NCI-H446 (cell line): ENCODE measurements at regions not wholly inside any gene's neighbourhood (a gene's known extent, or its start where the extent isn't known, plus 50 kb on each side); places are given as distances from the start of the nearest gene placed in this dataset.
A peak's percentile ranks its signal among the peaks of the same experiment; 100 is the strongest.

Experiments used
- DNase-seq, 2 experiments: peaks; one replicate each; lab custom pipeline; 2025; lab: John Stamatoyannopoulos, UW

DNA sequence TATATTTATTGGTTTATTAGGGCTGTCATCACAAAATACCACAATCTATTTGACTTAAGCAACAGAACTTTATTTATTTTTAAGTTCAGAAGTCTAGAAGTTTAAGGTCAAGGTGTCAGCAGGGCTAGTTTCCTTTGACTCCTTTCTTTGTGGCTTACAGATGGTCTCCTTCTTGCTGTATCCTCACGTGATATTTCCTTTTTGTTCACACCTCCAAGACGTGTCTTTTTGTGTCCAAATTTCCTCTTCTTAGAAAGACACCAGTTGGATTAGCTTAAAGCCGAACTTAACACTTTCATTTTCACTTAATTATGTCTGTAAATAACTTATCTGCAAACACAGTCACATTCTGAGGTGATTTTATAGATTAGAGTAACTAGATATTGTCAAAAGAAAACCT is 631.4 kb upstream of the POT1 start:
- no peak for DNase-seq

DNA sequence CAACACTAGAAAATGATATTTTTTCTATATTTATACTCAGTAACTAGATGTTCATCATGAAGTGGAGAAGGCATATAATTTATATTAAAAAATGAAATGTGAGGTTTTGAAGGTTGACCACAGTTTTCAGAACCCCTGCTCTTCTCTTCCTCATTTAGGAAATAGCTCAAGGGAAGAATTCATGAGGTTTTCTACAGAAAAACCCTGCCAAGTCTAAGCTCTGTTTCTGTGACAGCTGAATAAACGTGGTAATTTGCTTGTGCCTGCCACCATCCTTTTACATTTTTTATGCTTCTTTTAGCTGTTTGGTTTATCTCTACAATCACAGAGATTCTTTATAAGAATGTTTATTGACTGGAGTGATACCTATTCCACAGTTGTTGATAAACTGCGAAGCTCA is 630.3 kb upstream of the POT1 start:
- no peak for DNase-seq

DNA sequence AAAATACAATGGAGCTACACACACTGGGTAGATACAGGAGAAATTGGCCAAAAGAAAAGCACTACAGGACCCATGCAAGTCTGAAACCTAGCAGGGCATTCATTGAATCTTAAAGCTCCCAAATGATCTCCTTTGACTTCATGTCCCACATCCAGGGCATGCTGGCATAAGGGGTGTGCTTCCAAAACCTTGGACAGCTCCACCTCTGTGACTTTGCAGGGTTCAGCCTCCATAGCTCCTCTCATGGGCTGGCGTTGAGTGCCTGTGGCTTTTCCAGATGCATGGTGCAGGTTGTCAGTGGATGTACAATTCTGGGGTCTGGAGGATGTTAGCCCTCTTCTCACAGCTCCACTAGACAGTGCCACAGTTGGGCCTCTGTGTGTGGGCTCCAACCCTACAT is 626.3 kb upstream of the POT1 start:
- no peak for DNase-seq

DNA sequence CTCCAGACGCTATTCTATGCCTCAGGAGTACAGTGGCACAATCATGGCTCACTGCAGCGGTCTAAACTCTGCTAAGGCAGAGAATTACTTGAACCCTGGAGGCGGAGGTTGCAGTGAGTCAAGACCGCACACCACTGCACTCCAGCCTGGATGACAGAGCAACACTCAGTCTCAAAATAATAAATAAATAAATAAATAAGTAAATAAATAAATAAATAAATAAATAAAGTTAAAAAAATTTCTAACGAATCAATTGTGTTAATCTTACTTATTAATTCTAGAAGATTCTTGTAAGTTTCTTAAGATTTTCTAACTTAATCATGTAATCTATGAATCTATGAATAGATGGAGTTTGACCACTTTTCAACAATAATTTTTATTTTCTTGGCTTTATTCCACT is 621.4 kb upstream of the POT1 start:
- DNase-seq, result no peak

DNA sequence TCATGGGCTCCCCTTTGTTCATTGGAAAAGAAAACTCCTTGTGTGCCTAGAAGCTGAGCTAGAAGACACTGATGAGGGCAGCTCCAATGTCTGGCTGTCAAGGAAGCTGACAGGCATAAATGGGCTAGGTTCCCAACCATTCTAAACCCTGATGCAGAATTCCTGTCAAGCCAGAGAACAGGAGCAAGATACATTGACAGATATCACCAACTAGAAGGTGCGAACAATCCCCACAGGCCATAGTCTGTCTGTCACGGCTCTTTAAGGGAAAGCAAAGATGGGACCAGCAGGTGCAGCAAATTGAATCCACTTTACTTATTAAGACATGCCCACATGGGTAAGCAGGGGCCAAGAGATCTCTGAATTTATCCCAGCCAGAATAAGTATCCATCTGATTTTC is 617.9 kb upstream of the POT1 start:
- no peak for DNase-seq

DNA sequence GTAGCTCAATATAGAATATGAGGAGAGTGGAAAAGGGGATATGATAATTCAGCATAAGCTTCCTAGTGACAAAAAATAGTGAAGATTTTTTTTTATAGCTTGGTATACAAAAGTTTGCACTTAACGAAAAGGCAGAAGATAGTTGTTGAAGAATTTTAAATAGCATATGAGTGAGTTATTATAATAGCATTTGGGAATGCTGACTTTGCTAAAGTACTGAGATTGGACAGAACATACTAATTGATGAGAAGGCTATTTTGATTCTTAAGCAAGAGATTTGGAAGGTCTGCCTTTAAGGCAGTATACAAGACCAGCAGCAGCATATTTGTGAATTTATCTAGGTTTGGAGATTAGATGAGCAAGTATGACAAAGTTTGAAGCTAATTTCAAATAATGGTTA is 600.9 kb upstream of the POT1 start:
- no peak for DNase-seq

DNA sequence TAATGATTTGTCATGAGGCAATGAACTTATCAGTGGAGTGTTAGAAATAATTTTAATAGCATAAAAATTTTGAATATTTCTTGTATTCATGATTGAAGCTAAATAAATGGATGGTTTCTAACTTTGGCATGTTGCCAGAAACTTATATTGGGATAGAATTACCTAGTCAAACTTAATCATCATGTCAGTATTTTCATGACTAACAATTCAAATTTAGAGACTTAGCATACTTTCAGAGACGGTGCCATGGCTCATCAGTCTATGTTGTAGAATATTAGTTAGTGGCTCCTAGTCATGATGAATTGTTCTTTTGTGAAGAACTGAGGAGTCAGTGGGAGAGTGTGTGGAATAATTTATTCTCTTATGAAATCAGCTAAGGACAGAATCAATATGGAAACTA is 599.6 kb upstream of the POT1 start:
- no peak for DNase-seq

DNA sequence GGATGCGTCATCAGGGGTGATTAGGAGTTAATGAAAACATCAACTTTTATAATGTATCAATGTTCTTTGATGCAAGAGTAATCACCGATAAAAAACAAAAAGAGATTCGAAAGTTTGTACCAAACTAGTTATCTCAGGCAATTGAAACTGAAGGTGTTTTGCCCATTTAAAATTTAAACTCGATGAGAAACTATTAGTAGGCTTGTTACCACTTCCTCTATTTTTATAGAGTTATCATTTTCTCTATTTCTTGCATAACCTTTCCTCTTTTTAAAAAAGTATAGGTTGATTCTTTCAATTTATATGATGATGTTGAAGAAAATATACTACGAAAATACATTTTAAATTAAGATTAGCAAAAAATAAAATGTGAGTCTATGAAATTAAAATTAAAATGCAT is 597.3 kb upstream of the POT1 start:
- DNase-seq, result no peak

DNA sequence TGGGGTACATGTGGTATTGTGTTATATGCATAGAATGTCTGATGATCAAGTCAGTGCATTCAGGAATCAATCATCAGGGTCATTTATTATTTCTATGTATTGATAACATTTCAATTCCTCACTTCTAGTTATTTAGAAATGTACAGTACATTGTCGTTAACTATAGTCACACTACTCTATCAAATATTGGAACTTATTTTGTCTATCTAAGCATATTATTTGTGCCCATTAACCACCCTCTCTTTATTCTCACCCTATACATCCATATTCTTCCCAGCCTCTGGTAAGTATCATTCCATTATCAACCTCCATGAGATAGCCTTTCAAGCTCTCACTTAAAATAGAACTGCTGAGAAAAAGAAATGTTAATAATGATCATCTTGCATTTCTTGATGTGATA is 596.5 kb upstream of the POT1 start:
- no peak for DNase-seq

DNA sequence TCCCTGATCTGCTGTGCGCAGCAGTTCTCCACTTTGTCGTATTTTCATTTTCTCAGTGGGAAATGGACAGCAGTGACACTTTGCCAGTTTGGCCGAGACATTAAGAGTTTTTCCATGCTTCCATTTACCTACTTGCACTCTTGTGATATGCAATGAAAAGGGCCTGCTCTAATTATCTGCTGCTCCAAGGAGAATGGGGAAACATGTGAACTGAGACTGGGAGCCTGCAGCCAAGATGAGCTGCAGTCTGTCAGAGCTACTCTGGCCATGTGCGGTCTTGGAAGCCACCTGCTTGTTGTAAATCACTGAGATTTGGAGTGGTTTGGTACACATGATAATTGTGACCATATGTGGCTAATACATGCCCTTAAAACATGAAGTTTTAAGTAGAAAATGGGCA is 586.6 kb upstream of the POT1 start:
- peak; percentile 19 to 78 for DNase-seq

DNA sequence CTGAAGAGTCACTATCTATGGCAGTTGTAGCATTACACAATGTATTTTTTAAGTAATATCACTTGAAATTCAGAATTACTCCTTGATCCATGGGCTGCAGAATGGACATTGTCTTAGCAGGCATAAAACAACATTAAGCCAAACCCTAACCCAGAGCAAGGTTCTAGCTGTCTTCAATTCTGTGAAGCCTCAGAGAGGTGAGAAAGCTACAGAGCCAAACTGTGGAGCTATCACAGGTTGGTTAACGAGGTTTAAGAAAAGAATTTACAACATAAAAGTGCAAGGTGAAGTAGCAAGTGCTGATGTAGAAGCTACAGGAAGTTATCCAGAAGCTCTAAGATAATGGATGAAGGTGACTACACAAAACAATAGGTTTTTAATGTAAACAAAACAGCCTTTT is 582.7 kb upstream of the POT1 start:
- DNase-seq, result no peak

DNA sequence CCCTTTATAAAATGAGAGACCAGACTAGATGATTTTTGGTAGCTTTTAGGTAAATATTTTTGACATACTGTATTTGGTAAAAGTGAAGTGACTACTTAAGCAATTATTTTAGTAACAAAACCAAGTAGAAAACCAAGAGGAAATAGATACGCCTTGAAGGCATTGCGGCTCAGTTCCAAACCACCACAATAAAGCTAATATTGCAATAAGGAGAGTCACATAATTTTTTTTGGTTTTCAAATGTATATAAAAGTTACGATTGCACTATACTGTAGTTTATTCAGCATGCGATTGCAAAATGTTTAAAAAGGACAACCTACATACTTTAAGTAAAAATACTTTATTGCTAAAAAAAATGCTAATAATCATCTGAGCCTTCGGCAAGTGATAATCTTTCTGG is 581.7 kb upstream of the POT1 start:
- DNase-seq, result no peak

DNA sequence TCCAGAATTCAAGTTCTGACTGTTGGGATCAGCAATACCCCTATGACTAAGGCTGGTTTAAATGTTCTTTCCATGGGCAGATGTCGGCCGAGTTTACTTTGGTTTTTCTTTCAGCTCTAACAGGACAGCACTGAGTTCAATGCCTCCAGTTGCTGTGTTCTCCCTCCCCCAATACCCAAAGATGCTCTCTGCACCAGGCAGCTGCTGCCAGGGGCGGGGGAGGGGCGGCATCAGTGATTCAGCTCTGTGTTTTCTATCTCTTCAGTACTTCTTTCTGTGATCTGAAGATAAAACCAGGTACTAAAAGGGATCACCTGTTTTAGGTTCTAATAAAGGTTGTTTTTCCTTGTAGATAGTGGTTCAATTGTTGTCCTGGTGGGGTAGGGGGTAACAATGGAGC is 576.7 kb upstream of the POT1 start:
- no peak for DNase-seq

DNA sequence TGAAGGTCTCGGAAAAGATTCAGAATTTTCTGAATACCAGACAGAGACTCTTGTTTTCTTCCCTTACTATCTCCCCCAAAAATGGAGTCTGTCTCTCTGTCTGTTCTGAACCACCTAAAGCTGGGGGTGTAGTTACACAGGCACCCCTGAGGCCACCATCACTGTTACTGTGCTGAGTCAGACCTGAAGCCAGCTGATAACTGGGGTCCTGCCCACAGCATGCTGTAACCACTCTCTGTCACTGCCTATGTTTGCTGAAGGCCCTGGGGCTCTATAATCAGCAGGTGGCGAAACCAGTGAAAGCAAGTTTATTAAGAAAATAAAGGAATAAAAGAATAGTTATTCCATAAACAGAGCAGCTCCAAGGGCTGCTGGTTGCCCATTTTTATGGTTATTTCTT is 575.2 kb upstream of the POT1 start:
- DNase-seq, result no peak

DNA sequence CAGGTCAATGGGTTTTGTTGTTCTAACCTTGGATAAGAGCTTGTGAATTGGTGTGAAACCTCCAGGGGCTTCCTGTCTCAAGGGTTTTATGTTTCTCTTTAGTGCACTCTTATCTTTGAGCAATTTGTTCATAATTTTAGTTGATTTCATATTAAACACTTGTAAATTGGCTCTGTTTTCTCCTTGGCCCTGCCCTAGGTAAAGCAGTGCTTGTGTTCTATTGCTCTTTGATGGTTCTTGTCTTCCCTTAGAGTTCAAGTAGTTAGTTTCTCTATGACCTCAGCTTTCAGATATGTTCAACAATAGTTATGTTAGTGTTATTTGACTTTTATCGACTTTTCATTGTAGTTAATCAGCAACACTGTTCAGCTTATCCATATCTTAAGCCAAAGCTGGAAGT is 566.4 kb upstream of the POT1 start:
- no peak for DNase-seq

DNA sequence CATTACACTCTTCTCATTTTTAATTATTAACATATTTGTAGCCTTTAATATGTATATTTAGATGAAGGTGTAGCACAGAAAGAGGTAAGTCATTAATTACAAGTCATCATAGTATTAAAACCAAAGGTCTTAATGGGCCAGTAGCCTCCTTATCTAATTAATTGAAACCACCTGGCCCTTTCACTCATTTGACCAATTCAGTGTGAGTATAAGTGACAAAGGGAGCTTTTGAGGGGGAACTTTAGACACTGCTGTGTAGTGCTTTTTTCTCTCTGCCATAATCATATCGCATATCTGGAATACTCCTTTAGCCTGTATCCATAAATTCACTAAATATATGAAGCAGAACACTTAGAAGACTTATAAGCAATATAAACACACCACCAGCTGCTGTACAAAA is 562.9 kb upstream of the POT1 start:
- DNase-seq, result no peak

DNA sequence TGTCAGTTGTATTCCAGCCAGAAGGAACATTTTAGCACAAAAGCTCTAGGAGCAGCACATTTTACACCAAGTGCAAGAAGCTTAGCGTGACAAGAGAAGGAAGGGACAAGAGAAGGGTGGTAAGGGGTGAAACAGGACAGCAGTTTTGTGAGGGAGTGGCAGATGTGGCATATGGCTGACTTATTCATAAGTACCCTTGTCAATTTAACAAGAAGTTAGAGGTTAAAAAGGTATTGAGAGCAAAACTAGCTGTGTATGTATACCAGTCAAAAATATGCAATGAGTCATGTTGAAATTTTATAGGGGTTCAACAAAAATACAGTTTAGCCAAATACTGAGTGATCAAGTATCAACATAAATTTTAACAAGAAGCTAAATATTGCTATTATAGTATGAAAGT is 561.5 kb upstream of the POT1 start:
- no peak for DNase-seq

DNA sequence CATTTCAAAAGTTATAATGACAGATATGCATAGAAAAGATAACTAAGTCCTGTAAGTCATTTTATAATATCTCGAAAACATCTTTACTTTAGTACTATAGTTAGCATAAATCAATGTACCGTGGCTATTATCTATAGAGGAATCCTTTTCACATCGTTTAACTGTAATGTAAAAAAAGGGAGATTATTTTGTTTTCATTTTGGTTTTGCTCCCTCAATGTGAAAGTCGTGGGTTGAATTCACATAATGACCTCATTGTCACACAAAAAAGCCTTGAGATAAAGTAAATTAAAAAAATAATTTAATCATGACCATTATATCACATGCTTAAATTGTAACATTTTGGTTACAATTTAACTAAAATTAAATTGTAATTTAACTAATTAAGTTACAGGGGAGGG is 560.5 kb upstream of the POT1 start:
- no peak for DNase-seq

DNA sequence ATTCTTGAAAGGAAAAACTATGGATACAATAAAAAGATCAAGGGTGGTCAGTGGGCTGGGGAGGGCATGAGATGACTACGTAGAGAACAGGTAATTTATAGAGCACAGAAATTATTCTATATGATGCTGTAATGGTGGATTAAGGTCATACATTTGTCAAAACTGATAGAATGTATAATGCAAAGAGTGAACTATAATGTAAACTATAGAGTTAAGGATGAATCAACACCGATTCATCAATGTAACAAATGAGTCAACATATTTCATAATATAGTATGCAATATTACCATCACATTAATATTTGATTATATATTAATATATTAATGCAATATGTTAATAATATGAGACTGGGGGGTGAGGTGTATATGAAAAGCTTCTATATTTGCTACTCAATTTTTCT is 555.6 kb upstream of the POT1 start:
- DNase-seq, result no peak

DNA sequence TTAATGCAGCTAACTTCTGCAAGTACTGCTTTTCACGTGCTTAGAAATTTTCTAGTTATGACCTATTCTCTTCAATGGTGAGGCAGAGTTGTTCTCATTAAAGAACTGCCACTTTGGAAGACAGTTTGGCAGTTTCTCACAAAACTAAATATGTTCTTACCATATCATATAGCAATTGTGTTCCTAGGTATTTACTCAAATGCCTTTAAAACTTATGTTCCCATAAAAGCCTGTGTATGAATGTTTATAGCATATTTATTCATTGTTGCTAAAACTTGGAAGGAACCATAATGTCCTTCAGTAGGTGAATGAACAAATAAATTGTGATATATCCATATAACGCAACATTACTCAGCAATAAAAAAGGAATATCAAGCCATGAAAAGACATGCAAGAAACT is 555.1 kb upstream of the POT1 start:
- DNase-seq, result no peak

DNA sequence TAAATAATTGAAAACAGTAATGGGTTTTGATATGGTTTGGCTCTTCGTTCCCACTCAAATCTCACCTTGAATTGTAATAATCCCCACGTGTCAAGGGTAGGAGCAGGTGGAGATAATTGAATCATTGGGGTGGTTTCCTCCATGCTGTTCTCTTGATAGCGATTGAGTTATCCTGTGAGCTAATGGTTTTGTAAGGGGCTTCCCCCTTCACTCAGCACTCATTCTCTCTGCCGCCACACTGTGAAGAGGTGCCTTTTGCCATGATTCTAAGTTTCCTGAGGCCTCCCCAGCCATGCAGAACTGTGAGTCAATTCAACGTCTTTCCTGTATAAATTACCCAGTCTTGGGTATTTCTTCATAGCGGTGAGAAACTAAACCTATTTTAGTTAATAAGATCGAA is 551.7 kb upstream of the POT1 start:
- DNase-seq, result no peak

DNA sequence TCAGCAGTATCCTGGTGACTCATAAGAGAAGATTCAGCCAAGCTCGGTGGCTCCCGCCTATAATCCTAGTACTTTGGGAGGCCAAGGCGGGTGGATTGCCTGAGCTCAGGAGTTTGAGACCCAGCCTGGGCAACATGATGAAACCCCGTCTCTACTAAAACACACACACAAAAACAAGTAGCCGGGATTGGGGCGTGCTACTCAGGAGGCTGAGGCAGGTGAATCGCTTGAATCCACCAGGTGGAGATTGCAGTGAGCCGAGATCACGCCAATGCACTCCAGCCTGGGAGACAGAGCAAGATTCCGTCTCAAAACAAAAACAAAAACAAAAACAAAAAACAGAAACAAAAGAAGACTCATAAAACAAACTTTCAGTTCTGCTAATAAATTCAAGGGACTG is 551.1 kb upstream of the POT1 start:
- no peak for DNase-seq

DNA sequence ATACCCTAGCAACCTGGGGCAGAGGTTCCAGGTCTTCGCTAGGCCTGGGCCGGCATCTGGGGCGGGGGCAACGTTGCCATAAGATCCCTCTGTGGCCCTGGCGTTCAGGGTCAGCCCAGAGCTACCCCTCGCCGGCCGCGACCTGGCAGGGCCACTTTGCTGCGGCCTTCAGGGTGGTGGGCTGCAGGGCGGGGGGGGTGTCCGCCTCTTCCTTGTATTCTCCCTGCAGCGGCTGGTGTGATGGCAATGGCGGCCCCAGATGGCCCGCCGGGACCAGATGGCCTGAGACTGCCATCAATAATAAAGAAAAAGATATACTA is 539.2 kb upstream of the POT1 start:
- no peak for DNase-seq

DNA sequence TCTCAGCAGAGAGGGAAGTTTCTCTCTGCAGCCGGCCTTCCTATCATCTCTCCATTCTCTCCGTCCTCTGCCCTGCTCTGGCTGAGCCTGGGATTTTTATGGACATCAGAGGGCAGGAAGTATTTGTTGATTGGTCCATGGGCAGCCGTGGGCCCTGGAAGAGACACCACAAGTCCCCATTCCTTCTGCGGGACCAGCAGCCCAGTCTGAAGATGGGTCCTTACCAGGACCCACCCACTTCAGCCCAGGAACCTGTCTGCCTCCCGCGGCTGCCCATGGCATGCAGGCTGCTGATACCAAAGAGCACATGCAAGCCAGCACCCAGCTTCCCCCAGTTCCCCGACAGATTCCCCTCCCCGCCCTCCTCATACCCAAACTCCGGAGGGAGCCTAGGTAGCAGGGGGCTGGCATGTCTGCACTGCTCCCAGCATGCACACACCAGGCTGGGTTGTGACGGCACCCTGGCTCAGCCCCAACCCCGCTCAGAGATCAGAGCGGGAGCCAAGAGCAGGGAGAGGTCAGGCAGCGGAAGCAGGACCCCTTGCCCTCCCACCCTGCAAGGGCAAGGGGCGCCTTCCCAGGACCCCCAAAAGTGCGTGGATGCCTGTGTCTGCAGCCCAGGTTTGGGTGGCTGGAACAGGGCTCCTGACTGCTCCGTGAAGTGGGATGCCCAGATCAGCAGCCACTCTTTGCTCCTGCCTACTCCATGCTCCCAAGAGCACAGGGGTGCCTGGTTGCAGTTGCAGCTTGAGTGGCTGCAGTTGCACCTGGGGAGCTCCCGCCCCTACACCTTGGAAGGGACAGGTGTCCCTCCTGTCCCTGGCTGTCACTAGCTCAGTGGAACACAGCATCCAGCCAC is 538.6 kb upstream of the POT1 start:
- DNase-seq, result no peak

DNA sequence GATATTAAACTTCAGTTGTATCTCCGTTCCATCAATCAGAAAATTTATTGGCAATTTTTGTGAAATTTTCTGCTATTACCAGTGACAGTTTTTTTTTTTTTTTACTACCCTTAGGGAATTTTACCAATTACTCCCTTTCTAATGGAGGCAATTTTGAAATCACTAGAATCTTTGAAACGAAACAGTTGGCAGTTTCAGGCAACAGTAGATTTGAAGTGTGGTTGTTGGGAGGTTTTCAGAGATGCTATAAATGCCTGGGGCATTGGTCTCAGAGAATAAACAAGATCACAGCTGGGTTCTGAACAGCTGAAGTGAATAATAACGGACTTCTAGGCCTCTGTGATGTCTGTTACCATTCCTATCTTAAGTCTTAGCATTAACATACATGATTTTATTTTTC is 535.9 kb upstream of the POT1 start:
- no peak for DNase-seq
